Fibroblast of lung (primary cell): ENCODE measurements at regions not wholly inside any gene's neighbourhood (a gene's known extent, or its start where the extent isn't known, plus 50 kb on each side); places are given as distances from the start of the nearest gene placed in this dataset.

Source experiments
- CTCF ChIP-seq, 2 donors: IDR thresholded peaks in 1 of 2; conservative IDR thresholded peaks in 1 of 2; 1 replicate in 1 of 2; 2 replicates in 1 of 2; pipeline ENCODE4 v1.5.1; 2011 to 2012; ENCODE audit warnings: low read length in 2 of 2, control low read depth in 1 of 2, inconsistent platforms in 1 of 2, low read depth in 1 of 2, mild to moderate bottlenecking in 1 of 2
- EZH2 ChIP-seq: IDR thresholded peaks from 2 replicates; pipeline ENCODE4 v1.5.1; 2012; ENCODE audit warnings: low read length, control low read depth, mild to moderate bottlenecking; ENCODE audit errors: missing control alignments

- TF ChIP-seq CTCF (conservative IDR thresholded peaks at IDR 0.05 in 1 of 2, IDR thresholded peaks at IDR 0.05 in 1 of 2; ENCODE audit: low read depth in 1 of 2, low read length in 2 of 2) (no peak), EZH2 (no peak)
These were observed 60.7 kb upstream of the TTC34 start for GRCh38 chr1:2861988-2862813.
